ENCODE measurements at regions not wholly inside any gene's neighbourhood (a gene's known extent, or its start where the extent isn't known, plus 50 kb on each side); places are given as distances from the start of the nearest gene placed in this dataset.

- H3K9me3 ChIP-seq (ENCODE audit: control insufficient read depth, low read depth, low read length): no peaks in the 10 kb centered on the region
- H2BK5ac ChIP-seq (ENCODE audit: insufficient read length, low read length): no peak overlapping the region
- H3K4me3 Mint-ChIP-seq: peak overlapping the region; percentile 85 to 95
- H3K9me3 Mint-ChIP-seq: no peaks in the 10 kb centered on the region
- H2BK12ac ChIP-seq (ENCODE audit: insufficient read length, low read depth, low read length): no peak overlapping the region
- no peak overlapping the region for H4K5ac ChIP-seq (ENCODE audit: insufficient read length, low read depth, low read length)
- no peak overlapping the region for H2AFZ ChIP-seq (ENCODE audit: low read length)
- peaks cover 8% of the 10 kb centered on the region; the same call in 1 of the 2 replicates for H3K79me2 ChIP-seq (ENCODE audit: insufficient read depth, low read length)
- H4K91ac ChIP-seq (ENCODE audit: insufficient read length, low read depth, low read length): no peak overlapping the region
- H3K9ac ChIP-seq (ENCODE audit: extremely low read depth, insufficient read length, low read length): no peak overlapping the region
- H2AK5ac ChIP-seq (ENCODE audit: insufficient read length, low read length): no peak overlapping the region
- no peaks in the 10 kb centered on the region for H4K20me1 ChIP-seq (ENCODE audit: control insufficient read depth, insufficient read depth, insufficient read length)
- H4K8ac ChIP-seq (replicated peaks; ENCODE audit: insufficient read length, low read depth, low read length): no peak overlapping the region
- peak overlapping the region; percentile 70 for H3K4me2 ChIP-seq (ENCODE audit: insufficient read depth, insufficient read length, low read length)
- H3K4me1 Mint-ChIP-seq: peaks cover 33 to 37% of the 10 kb centered on the region in 2 experiments
- H2BK15ac ChIP-seq (ENCODE audit: low read depth, low read length): no peak overlapping the region
- H3K79me1 ChIP-seq (ENCODE audit: insufficient read depth, low read depth, low read length, poor library complexity, severe bottlenecking): peaks cover 3% of the 10 kb centered on the region
- TF ChIP-seq CTCF (conservative IDR thresholded peaks at IDR 0.05): no peak
- H3K23me2 ChIP-seq (ENCODE audit: insufficient read length, low read depth, low read length, poor library complexity, severe bottlenecking): peaks cover 11% of the 10 kb centered on the region
- no peaks in the 10 kb centered on the region for H3K36me3 Mint-ChIP-seq (ENCODE audit: insufficient read depth in 1 of 3, low read depth in 3 of 3)
- H3K27me3 Mint-ChIP-seq (ENCODE audit: low read depth): peaks cover 11% of the 10 kb centered on the region
- no peak overlapping the region; a peak in 1 of 7 replicates for H3K27ac Mint-ChIP-seq
- no peak overlapping the region for H3K23ac ChIP-seq (ENCODE audit: insufficient read length, low read depth, low read length)
- no peak overlapping the region for H2BK20ac ChIP-seq (ENCODE audit: low read depth, low read length, poor library complexity, severe bottlenecking)
- no peak overlapping the region for H3K27ac ChIP-seq (ENCODE audit: insufficient read length, low read depth, low read length)
- no peak overlapping the region for H2BK120ac ChIP-seq (ENCODE audit: low read depth, low read length, poor library complexity, severe bottlenecking)
- H3K27me3 ChIP-seq (ENCODE audit: insufficient read depth, low read length): no peaks in the 10 kb centered on the region
- DNase-seq: no peak
- no CpG with 5 or more reads among the region's 10 CpGs for WGBS (ENCODE audit: extremely low coverage, insufficient read length, low lambda C conversion rate)
- no peak overlapping the region for H3T11ph ChIP-seq (ENCODE audit: low read length)
- H3K4me1 ChIP-seq (ENCODE audit: insufficient read depth, low read length): no peaks in the 10 kb centered on the region; the same call in 1 of the 2 replicates
- H3K18ac ChIP-seq (ENCODE audit: insufficient read length, low read depth, low read length): no peak overlapping the region
- no peak overlapping the region for H3K56ac ChIP-seq (ENCODE audit: insufficient read length, low read depth, low read length)
- no peak overlapping the region for H3K14ac ChIP-seq (ENCODE audit: insufficient read depth, low read length)
- no peak overlapping the region for H3K4ac ChIP-seq (ENCODE audit: low read depth, low read length)
Measured at GRCh38 chr2:134119117-134119712, 134.7 kb upstream of the MGAT5 start.
